Stomach (tissue), 8 donors: ENCODE measurements at regions not wholly inside any gene's neighbourhood (a gene's known extent, or its start where the extent isn't known, plus 50 kb on each side); places are given as distances from the start of the nearest gene placed in this dataset.

ENCODE experiments used
- DNase-seq, 2 donors: peaks; one replicate each; pipeline versions ENCODE4 v3.0.0 to v3.0.0-alpha.2; 2013 to 2019
- H3K27ac ChIP-seq, 5 donors: fragments of 200-600 bp in 4 of 5; sonication (generic) in 4 of 5; one replicate each; pipeline ENCODE4 v1.5.1; 2013 to 2019; ENCODE audit warnings: mild to moderate bottlenecking in 1 of 5, moderate library complexity in 1 of 5
- H3K27me3 ChIP-seq, 3 donors: fragments of 200-600 bp; sonication (generic); one replicate each; pipeline ENCODE4 v1.5.1; 2017 to 2019; ENCODE audit warnings: mixed run types in 1 of 3
- H3K36me3 ChIP-seq, 4 donors: fragments of 200-600 bp; sonication (generic); 1 replicate in 3 of 4; 2 replicates in 1 of 4; pipeline ENCODE4 v1.5.1; 2016 to 2019
- H3K4me1 ChIP-seq, 4 donors: fragments of 200-600 bp; sonication (generic); one replicate each; pipeline ENCODE4 v1.5.1; 2016 to 2019
- H3K4me3 ChIP-seq, 4 donors: fragments of 200-600 bp; sonication (generic) in 3 of 4; one replicate each; pipeline ENCODE4 v1.5.1; 2016 to 2019; ENCODE audit warnings: mild to moderate bottlenecking in 1 of 4
- H3K9me3 ChIP-seq, 4 donors: fragments of 200-600 bp; sonication (generic); one replicate each; pipeline ENCODE4 v1.5.1; 2016 to 2019
- EP300 ChIP-seq: sonication (generic); formaldehyde crosslinking; IDR thresholded peaks from one replicate; pipeline ENCODE4 v1.6.1; 2017; ENCODE audit warnings: antibody characterized with exemption
- POLR2A ChIP-seq, 4 donors: fragments of 450-650 bp; IDR thresholded peaks; one replicate each; pipeline ENCODE4 v1.6.1; 2016; ENCODE audit warnings: antibody characterized with exemption in 4 of 4, control low read depth in 2 of 4, mild to moderate bottlenecking in 1 of 4, moderate library complexity in 1 of 4
- POLR2AphosphoS5 ChIP-seq, 3 donors: sonication (generic); formaldehyde crosslinking; IDR thresholded peaks; one replicate each; pipeline ENCODE4 v1.6.1; 2016; ENCODE audit warnings: antibody characterized with exemption in 3 of 3
- WGBS, 5 donors: extraction: QIAGEN DNeasy Blood & Tissue Kit in 3 of 5; methylation state at CpG; one replicate each; pipeline versions ENCODE4 v1.1.5 to v1.1.7; 2013 to 2018; 5-methylcytosine and 5-hydroxymethylcytosine counted together
- intact Hi-C: fragments of 100-400 bp; cut with DNase I; formaldehyde crosslinking; loops from one replicate; pipeline ENCODE4 v1.15.1; 2023; ENCODE audit warnings: low total_unique reads
- TF ChIP-seq, protein P1 (sequence below), 7 experiments: fragments of 450-650 bp in 4 of 7; fragments of 200-600 bp in 3 of 7; sonication (generic) in 3 of 7; IDR thresholded peaks; one replicate each; pipeline ENCODE4 v1.5.1; 2016 to 2019; ENCODE audit warnings: antibody characterized with exemption in 7 of 7, control low read depth in 2 of 7, mild to moderate bottlenecking in 1 of 7
- donor health status: healthy with polysubstance abuse.
- donor health status: Bipolar disorder and iron deficiency.
- donor health status: healthy.

DNA sequence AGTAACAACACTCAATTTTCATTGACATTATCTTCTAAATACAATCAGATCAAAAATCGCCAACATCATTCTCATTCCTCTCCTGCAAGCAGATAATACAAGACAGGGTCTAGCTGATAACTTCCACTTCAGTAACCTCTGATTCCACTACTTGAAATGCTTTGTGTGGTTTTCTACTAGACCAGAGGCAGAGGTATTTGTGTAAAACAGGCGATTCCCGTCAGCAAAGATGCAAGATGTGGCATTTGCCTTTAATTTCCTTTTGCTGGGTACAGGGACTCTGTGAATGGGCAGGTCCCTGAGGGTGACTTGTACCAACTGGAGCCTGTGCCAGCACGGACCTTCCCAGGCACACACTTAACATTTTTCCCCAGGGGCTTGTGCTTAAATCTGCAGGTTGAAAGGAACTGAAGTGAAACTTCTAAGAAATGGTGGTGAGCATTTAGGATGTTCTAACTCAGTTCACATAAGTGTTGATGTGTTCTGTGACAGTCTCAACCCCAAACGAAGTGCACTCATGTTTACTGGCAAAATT lies 625.5 kb upstream of the WWC1 start:
- WGBS, 5 donors = 39 to 51% (median 44%) methylated on average over 5 of the region's 5 CpGs
- DNase-seq = no peak
- no peaks in the 10 kb centered on the region for H3K9me3 ChIP-seq

DNA sequence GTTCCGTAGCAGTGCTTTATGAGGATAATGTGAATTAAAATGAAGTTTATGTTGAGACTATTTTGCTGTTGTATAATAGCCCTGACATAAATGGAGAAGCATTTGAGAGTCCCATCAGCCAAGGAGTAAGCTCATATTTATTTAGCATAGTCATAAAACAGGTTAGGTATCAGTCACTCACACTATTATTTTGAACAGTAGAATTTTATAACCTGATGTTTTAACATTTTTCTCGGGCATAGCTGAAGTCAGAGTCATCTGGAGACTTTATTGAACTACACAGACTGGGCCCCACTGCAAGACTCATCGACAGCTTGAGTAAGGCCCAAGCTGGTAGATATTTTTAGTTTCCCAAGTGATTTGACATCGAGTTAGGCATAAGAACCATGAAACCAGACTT lies 620.3 kb upstream of the WWC1 start:
- Histone ChIP-seq H3K4me1 (no peaks in the 10 kb centered on the region), H3K9me3 (peaks cover 0 to 3% (median under 1%) of the 10 kb centered on the region in 4 donors), H3K4me3 (no peak overlapping the region), H3K36me3 (no peaks in the 10 kb centered on the region), H3K27me3 (no peaks in the 10 kb centered on the region), H3K27ac (no peak overlapping the region)
- DNase-seq = no peak
- intact Hi-C loops = no loop called here
- TF ChIP-seq EP300 = no peak
- TF ChIP-seq, protein P1, sequence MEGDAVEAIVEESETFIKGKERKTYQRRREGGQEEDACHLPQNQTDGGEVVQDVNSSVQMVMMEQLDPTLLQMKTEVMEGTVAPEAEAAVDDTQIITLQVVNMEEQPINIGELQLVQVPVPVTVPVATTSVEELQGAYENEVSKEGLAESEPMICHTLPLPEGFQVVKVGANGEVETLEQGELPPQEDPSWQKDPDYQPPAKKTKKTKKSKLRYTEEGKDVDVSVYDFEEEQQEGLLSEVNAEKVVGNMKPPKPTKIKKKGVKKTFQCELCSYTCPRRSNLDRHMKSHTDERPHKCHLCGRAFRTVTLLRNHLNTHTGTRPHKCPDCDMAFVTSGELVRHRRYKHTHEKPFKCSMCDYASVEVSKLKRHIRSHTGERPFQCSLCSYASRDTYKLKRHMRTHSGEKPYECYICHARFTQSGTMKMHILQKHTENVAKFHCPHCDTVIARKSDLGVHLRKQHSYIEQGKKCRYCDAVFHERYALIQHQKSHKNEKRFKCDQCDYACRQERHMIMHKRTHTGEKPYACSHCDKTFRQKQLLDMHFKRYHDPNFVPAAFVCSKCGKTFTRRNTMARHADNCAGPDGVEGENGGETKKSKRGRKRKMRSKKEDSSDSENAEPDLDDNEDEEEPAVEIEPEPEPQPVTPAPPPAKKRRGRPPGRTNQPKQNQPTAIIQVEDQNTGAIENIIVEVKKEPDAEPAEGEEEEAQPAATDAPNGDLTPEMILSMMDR (IDR thresholded peaks at IDR 0.05) = no peak
- 71 to 80% (median 77%) methylated on average over 4 of the region's 4 CpGs for WGBS, 5 donors

More for the DNA sequence above, 625.5 kb upstream of the WWC1 start:
- intact Hi-C loops = no loop called here
- H3K4me1 ChIP-seq = no peaks in the 10 kb centered on the region
- no peak overlapping the region for H3K27ac ChIP-seq
- H3K4me3 ChIP-seq = no peak overlapping the region
- TF ChIP-seq EP300 (no peak), POLR2A (IDR thresholded peaks at IDR 0.05) (no peak), POLR2AphosphoS5 (IDR thresholded peaks at IDR 0.05) (no peak)
- TF ChIP-seq, protein P1 (IDR thresholded peaks at IDR 0.05) = no peak
- no peaks in the 10 kb centered on the region for H3K27me3 ChIP-seq
- no peaks in the 10 kb centered on the region for H3K36me3 ChIP-seq

DNA sequence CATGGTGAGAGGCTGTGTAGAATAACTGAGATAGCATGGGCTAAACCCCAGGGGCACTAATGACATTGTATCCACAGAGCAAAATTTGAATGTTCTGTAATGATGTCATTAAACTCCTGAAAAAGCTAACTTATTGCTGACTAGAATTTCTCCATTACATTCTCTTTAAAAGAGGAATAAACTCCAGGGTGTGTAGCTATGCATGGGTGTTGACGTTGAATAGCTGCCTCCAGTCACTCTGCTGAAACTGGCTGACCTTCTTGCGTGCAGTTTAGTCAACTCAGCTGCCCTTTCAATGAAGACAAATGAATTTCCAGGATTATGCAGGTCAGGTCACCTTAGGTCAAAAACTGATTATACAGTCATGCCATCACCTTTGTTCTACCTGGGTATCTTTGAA lies 617.5 kb upstream of the WWC1 start:
- 11 to 32% (median 20%) methylated on average over 2 of the region's 2 CpGs for WGBS, 5 donors
- no peak for DNase-seq
- no peak for TF ChIP-seq POLR2A (IDR thresholded peaks at IDR 0.05)
- TF ChIP-seq, protein P1 (IDR thresholded peaks at IDR 0.05) = no peak
- TF ChIP-seq EP300 = no peak
- no peak for TF ChIP-seq POLR2AphosphoS5 (IDR thresholded peaks at IDR 0.05)
- H3K4me1 ChIP-seq = no peaks in the 10 kb centered on the region
- H3K4me3 ChIP-seq = no peak overlapping the region
- H3K9me3 ChIP-seq = peaks cover 0 to 10% (median 6%) of the 10 kb centered on the region in 4 donors
- H3K27me3 ChIP-seq = no peaks in the 10 kb centered on the region
- intact Hi-C loops = no loop called here
- H3K36me3 ChIP-seq = no peaks in the 10 kb centered on the region
- no peak overlapping the region for H3K27ac ChIP-seq

DNA sequence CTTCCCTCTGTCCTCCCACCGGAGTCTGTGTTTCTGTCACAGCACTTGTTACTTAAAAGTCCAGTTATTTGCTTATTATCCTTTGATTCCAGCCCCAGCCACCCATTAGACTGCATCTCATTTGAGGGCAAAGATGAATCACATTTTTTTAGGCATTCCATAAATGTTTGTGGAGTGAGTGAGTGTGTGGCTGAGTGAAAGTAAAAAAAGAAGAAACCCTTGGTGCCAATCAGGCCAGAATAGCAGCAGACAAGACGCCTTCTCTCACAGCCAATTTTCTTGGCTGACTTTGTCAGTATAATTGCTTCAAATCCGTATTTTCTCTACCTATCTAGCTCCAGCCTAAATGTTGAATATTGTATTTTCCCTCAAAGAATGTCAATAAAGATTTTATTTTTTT lies 613.0 kb upstream of the WWC1 start:
- peaks cover 0 to 16% (median 6%) of the 10 kb centered on the region in 4 donors for H3K9me3 ChIP-seq
- H3K27ac ChIP-seq = no peak overlapping the region
- TF ChIP-seq, protein P1 (IDR thresholded peaks at IDR 0.05) = no peak
- TF ChIP-seq EP300 (no peak), POLR2AphosphoS5 (IDR thresholded peaks at IDR 0.05) (no peak)
- no peak overlapping the region for H3K4me3 ChIP-seq
- WGBS, 5 donors = 75 to 82% (median 80%) methylated on average over 3 of the region's 3 CpGs
- H3K27me3 ChIP-seq = no peaks in the 10 kb centered on the region
- H3K36me3 ChIP-seq = no peaks in the 10 kb centered on the region
- no peak for DNase-seq
- H3K4me1 ChIP-seq = no peaks in the 10 kb centered on the region
- intact Hi-C loops = no loop called here
